Esophagus muscularis mucosa (tissue), 4 donors: ENCODE measurements at regions not wholly inside any gene's neighbourhood (a gene's known extent, or its start where the extent isn't known, plus 50 kb on each side); places are given as distances from the start of the nearest gene placed in this dataset.
"Not testable (repeated sequence)": the region's sequence is repeated elsewhere in the genome, so short reads cannot be mapped to it uniquely, and the experiment has no call there.

Experiments
- DNase-seq: peaks from one replicate; pipeline ENCODE4 v3.0.0-alpha.2; 2017; ENCODE audit errors: extremely low spot score
- H3K27ac ChIP-seq, 4 donors: fragments of 200-600 bp; sonication (generic); replicated peaks in 1 of 4; 1 replicate in 3 of 4; 2 replicates in 1 of 4; pipeline ENCODE4 v1.5.1; 2016 to 2019; ENCODE audit warnings: mild to moderate bottlenecking in 1 of 4
- H3K27me3 ChIP-seq, 4 donors: fragments of 200-600 bp; sonication (generic); one replicate each; pipeline versions ENCODE4 v1.5.1 to v1.6.0; 2016 to 2019
- H3K36me3 ChIP-seq, 4 donors: fragments of 200-600 bp; sonication (generic); one replicate each; pipeline ENCODE4 v1.5.1; 2016 to 2019
- H3K4me1 ChIP-seq, 4 donors: fragments of 200-600 bp; sonication (generic); one replicate each; pipeline ENCODE4 v1.5.1; 2016 to 2019
- H3K4me3 ChIP-seq, 4 donors: fragments of 200-600 bp; sonication (generic); 1 replicate in 2 of 4; 2 replicates in 2 of 4; pipeline ENCODE4 v1.5.1; 2016 to 2019; ENCODE audit warnings: mild to moderate bottlenecking in 4 of 4, moderate library complexity in 1 of 4
- H3K9me3 ChIP-seq, 4 donors: fragments of 200-600 bp; sonication (generic); 1 replicate in 3 of 4; 2 replicates in 1 of 4; pipeline ENCODE4 v1.5.1; 2016 to 2019
- CTCF ChIP-seq, 3 experiments: fragments of 200-600 bp in 2 of 3; fragments of 450-650 bp in 1 of 3; sonication (generic) in 2 of 3; IDR thresholded peaks; one replicate each; pipeline ENCODE4 v1.5.1; 2017 to 2019; ENCODE audit warnings: antibody characterized with exemption in 3 of 3, mild to moderate bottlenecking in 2 of 3, moderate library complexity in 1 of 3
- EP300 ChIP-seq: sonication (generic); formaldehyde crosslinking; IDR thresholded peaks from one replicate; pipeline ENCODE4 v1.6.1; 2017; ENCODE audit warnings: antibody characterized with exemption
- POLR2A ChIP-seq: fragments of 450-650 bp; IDR thresholded peaks from one replicate; pipeline ENCODE4 v1.6.1; 2017; ENCODE audit warnings: antibody characterized with exemption, moderate library complexity, mild to moderate bottlenecking, low read depth
- POLR2AphosphoS5 ChIP-seq, 2 donors: sonication (generic); formaldehyde crosslinking; IDR thresholded peaks; one replicate each; pipeline ENCODE4 v1.6.1; 2017; ENCODE audit warnings: antibody characterized with exemption in 2 of 2
- WGBS: methylation state at CpG from one replicate; pipeline ENCODE4 v1.1.5; 2018; 5-methylcytosine and 5-hydroxymethylcytosine counted together
- intact Hi-C: fragments of 100-400 bp; cut with DNase I; formaldehyde crosslinking; loops from one replicate; pipeline ENCODE4 v1.15.1; 2023

GRCh38 chr1:78731674-78732073 is 82.0 kb downstream of the IFI44 start:
- intact Hi-C loops = no loop called here
- Histone ChIP-seq H3K36me3 (no peaks in the 10 kb centered on the region), H3K4me1 (no peaks in the 10 kb centered on the region), H3K27me3 (no peaks in the 10 kb centered on the region), H3K27ac (no peak overlapping the region), H3K9me3 (no peaks in the 10 kb centered on the region), H3K4me3 (no peak overlapping the region)
- WGBS = 81% methylated on average over 5 of the region's 5 CpGs
- no peak for DNase-seq
- TF ChIP-seq CTCF (IDR thresholded peaks at IDR 0.05) (no peak), POLR2AphosphoS5 (IDR thresholded peaks at IDR 0.05) (no peak)

GRCh38 chr1:78737241-78737640 is 87.6 kb downstream of the IFI44 start:
- Histone ChIP-seq H3K36me3 (no peaks in the 10 kb centered on the region), H3K4me3 (no peak overlapping the region), H3K9me3 (no peaks in the 10 kb centered on the region), H3K27ac (no peak overlapping the region), H3K27me3 (no peaks in the 10 kb centered on the region), H3K4me1 (no peaks in the 10 kb centered on the region)
- no peak for TF ChIP-seq POLR2A
- no peak for TF ChIP-seq POLR2AphosphoS5 (IDR thresholded peaks at IDR 0.05)
- TF ChIP-seq EP300 = no peak
- no peak for TF ChIP-seq CTCF (IDR thresholded peaks at IDR 0.05)
- no peak for DNase-seq
- intact Hi-C loops = no loop called here
- WGBS = 100% methylated on average over 1 of the region's 1 CpG

GRCh38 chr1:78743626-78744025 is 94.0 kb downstream of the IFI44 start:
- WGBS = 57% methylated on average over 1 of the region's 1 CpG
- H3K4me3 ChIP-seq = no peak overlapping the region
- no peak for DNase-seq
- intact Hi-C loops = no loop called here
- TF ChIP-seq POLR2A (no peak), POLR2AphosphoS5 (IDR thresholded peaks at IDR 0.05) (no peak), CTCF (IDR thresholded peaks at IDR 0.05) (no peak), EP300 (no peak)
- no peaks in the 10 kb centered on the region for H3K9me3 ChIP-seq
- H3K27ac ChIP-seq = no peak overlapping the region
- no peaks in the 10 kb centered on the region for H3K36me3 ChIP-seq
- H3K4me1 ChIP-seq = no peaks in the 10 kb centered on the region
- no peaks in the 10 kb centered on the region for H3K27me3 ChIP-seq

GRCh38 chr1:78745111-78745510 is 95.5 kb downstream of the IFI44 start:
- intact Hi-C loops = no loop called here
- H3K27me3 ChIP-seq = no peaks in the 10 kb centered on the region
- TF ChIP-seq POLR2AphosphoS5 (IDR thresholded peaks at IDR 0.05) (no peak), EP300 (no peak), POLR2A (no peak)
- H3K36me3 ChIP-seq = no peaks in the 10 kb centered on the region
- H3K27ac ChIP-seq = no peak overlapping the region
- DNase-seq = no peak
- no peak overlapping the region for H3K4me3 ChIP-seq
- no peaks in the 10 kb centered on the region for H3K4me1 ChIP-seq
- no peaks in the 10 kb centered on the region for H3K9me3 ChIP-seq

- H3K4me3 ChIP-seq, H3K27ac ChIP-seq, intact Hi-C loops, H3K27me3 ChIP-seq, H3K36me3 ChIP-seq, DNase-seq, H3K4me1 ChIP-seq: not testable (repeated sequence)
- peaks cover 0 to 12% (median 3%) of the 10 kb centered on the region in 4 donors for H3K9me3 ChIP-seq
- WGBS = 95% methylated on average over 2 of the region's 2 CpGs
These were observed 104.0 kb downstream of the IFI44 start for GRCh38 chr1:78753679-78754078.

- Histone ChIP-seq H3K36me3 (no peaks in the 10 kb centered on the region), H3K4me1 (peaks cover 0 to 15% (median 6%) of the 10 kb centered on the region in 4 donors), H3K9me3 (peaks cover 0 to 12% (median 3%) of the 10 kb centered on the region in 4 donors), H3K27me3 (no peaks in the 10 kb centered on the region), H3K4me3 (no peak overlapping the region), H3K27ac (no peak overlapping the region)
- intact Hi-C loops = no loop called here
- TF ChIP-seq POLR2A (no peak), POLR2AphosphoS5 (IDR thresholded peaks at IDR 0.05) (no peak), CTCF (IDR thresholded peaks at IDR 0.05) (no peak), EP300 (no peak)
- no peak for DNase-seq
These were observed 106.4 kb downstream of the IFI44 start for GRCh38 chr1:78755986-78756385.
